ENCODE measurements at regions not wholly inside any gene's neighbourhood (a gene's known extent, or its start where the extent isn't known, plus 50 kb on each side); places are given as distances from the start of the nearest gene placed in this dataset.
"Not testable (repeated sequence)": the region's sequence is repeated elsewhere in the genome, so short reads cannot be mapped to it uniquely, and the experiment has no call there.

GRCh38 chr2:187875261-187876141 lies 321.3 kb upstream of the TFPI start:
- no peak for DNase-seq

GRCh38 chr2:187876554-187876953 lies 322.3 kb upstream of the TFPI start:
- no peak for DNase-seq

GRCh38 chr2:187877391-187877790 lies 323.2 kb upstream of the TFPI start:
- no peak for DNase-seq

GRCh38 chr2:187878112-187878511 lies 323.9 kb upstream of the TFPI start:
- no peak for DNase-seq

- no peak for DNase-seq
Measured at GRCh38 chr2:187879491-187879890, 325.3 kb upstream of the TFPI start.

- DNase-seq = no peak
Measured at GRCh38 chr2:187884003-187884402, 329.8 kb upstream of the TFPI start.

GRCh38 chr2:187890690-187891089 lies 336.5 kb upstream of the TFPI start:
- no peak for DNase-seq

GRCh38 chr2:187900021-187900420 lies 345.8 kb upstream of the TFPI start:
- DNase-seq = no peak

GRCh38 chr2:187906021-187906420 lies 351.8 kb upstream of the TFPI start:
- no peak for DNase-seq

GRCh38 chr2:187910922-187911321 lies 356.7 kb upstream of the TFPI start:
- DNase-seq = not testable (repeated sequence)

- DNase-seq = no peak
Measured at GRCh38 chr2:187912950-187913349, 358.7 kb upstream of the TFPI start.

- DNase-seq = no peak
Measured at GRCh38 chr2:187915810-187916209, 361.6 kb upstream of the TFPI start.

GRCh38 chr2:187916799-187917198 lies 362.6 kb upstream of the TFPI start:
- no peak for DNase-seq

GRCh38 chr2:187917535-187917934 lies 363.3 kb upstream of the TFPI start:
- no peak for DNase-seq

- no peak for DNase-seq
Measured at GRCh38 chr2:187918996-187919821, 365.0 kb upstream of the TFPI start.

- DNase-seq = no peak
Measured at GRCh38 chr2:187920511-187920910, 366.3 kb upstream of the TFPI start.

- DNase-seq = no peak
Measured at GRCh38 chr2:187922846-187923245, 368.6 kb upstream of the TFPI start.

GRCh38 chr2:187924293-187924692 lies 367.4 kb upstream of the GULP1 start:
- no peak for DNase-seq

GRCh38 chr2:187934236-187934635 lies 357.4 kb upstream of the GULP1 start:
- DNase-seq = no peak

GRCh38 chr2:187934692-187935091 lies 357.0 kb upstream of the GULP1 start:
- no peak for DNase-seq

GRCh38 chr2:187935126-187935525 lies 356.5 kb upstream of the GULP1 start:
- DNase-seq = no peak

- DNase-seq = no peak
Measured at GRCh38 chr2:187936228-187936627, 355.4 kb upstream of the GULP1 start.

- DNase-seq = no peak
Measured at GRCh38 chr2:187939180-187939579, 352.5 kb upstream of the GULP1 start.

- DNase-seq = no peak
Measured at GRCh38 chr2:187942876-187943275, 348.8 kb upstream of the GULP1 start.

Measured in activated CD4-positive, alpha-beta T cell treated with anti-CD3 and anti-CD28 coated beads for 48 hours (primary cell).